Stomach (tissue), 4 donors: ENCODE measurements at regions not wholly inside any gene's neighbourhood (a gene's known extent, or its start where the extent isn't known, plus 50 kb on each side); places are given as distances from the start of the nearest gene placed in this dataset.

Experiments
- EP300 ChIP-seq: sonication (generic); formaldehyde crosslinking; IDR thresholded peaks from one replicate; pipeline ENCODE4 v1.6.1; 2017; ENCODE audit warnings: antibody characterized with exemption
- POLR2A ChIP-seq, 4 donors: fragments of 450-650 bp; IDR thresholded peaks; one replicate each; pipeline ENCODE4 v1.6.1; 2016; ENCODE audit warnings: antibody characterized with exemption in 4 of 4, control low read depth in 2 of 4, mild to moderate bottlenecking in 1 of 4, moderate library complexity in 1 of 4
- POLR2AphosphoS5 ChIP-seq, 3 donors: sonication (generic); formaldehyde crosslinking; IDR thresholded peaks; one replicate each; pipeline ENCODE4 v1.6.1; 2016; ENCODE audit warnings: antibody characterized with exemption in 3 of 3
- TF ChIP-seq, protein P1 (sequence below), 7 experiments: fragments of 450-650 bp in 4 of 7; fragments of 200-600 bp in 3 of 7; sonication (generic) in 3 of 7; IDR thresholded peaks; one replicate each; pipeline ENCODE4 v1.5.1; 2016 to 2019; ENCODE audit warnings: antibody characterized with exemption in 7 of 7, control low read depth in 2 of 7, mild to moderate bottlenecking in 1 of 7

GRCh38 chr5:125011947-125012346 lies 265.5 kb upstream of the ZNF608 start:
- TF ChIP-seq, protein P1, sequence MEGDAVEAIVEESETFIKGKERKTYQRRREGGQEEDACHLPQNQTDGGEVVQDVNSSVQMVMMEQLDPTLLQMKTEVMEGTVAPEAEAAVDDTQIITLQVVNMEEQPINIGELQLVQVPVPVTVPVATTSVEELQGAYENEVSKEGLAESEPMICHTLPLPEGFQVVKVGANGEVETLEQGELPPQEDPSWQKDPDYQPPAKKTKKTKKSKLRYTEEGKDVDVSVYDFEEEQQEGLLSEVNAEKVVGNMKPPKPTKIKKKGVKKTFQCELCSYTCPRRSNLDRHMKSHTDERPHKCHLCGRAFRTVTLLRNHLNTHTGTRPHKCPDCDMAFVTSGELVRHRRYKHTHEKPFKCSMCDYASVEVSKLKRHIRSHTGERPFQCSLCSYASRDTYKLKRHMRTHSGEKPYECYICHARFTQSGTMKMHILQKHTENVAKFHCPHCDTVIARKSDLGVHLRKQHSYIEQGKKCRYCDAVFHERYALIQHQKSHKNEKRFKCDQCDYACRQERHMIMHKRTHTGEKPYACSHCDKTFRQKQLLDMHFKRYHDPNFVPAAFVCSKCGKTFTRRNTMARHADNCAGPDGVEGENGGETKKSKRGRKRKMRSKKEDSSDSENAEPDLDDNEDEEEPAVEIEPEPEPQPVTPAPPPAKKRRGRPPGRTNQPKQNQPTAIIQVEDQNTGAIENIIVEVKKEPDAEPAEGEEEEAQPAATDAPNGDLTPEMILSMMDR (IDR thresholded peaks at IDR 0.05) = no peak
- TF ChIP-seq POLR2A (IDR thresholded peaks at IDR 0.05) = no peak
- TF ChIP-seq EP300 = no peak
- TF ChIP-seq POLR2AphosphoS5 (IDR thresholded peaks at IDR 0.05) = no peak
